GM18505 (cell line): ENCODE measurements at regions not wholly inside any gene's neighbourhood (a gene's known extent, or its start where the extent isn't known, plus 50 kb on each side); places are given as distances from the start of the nearest gene placed in this dataset.

ENCODE experiments used
- ATAC-seq: cut with Tn5 transposase; IDR thresholded peaks from one replicate; pipeline ENCODE4 v1.9.1; 2021; ENCODE audit not compliant: unreplicated experiment
- POLR2A ChIP-seq: IDR thresholded peaks from 4 replicates; pipeline ENCODE4 v1.6.1; 2011; ENCODE audit warnings: borderline replicate concordance; ENCODE audit not compliant: insufficient read depth, insufficient read length; ENCODE audit errors: extremely low read depth

DNA sequence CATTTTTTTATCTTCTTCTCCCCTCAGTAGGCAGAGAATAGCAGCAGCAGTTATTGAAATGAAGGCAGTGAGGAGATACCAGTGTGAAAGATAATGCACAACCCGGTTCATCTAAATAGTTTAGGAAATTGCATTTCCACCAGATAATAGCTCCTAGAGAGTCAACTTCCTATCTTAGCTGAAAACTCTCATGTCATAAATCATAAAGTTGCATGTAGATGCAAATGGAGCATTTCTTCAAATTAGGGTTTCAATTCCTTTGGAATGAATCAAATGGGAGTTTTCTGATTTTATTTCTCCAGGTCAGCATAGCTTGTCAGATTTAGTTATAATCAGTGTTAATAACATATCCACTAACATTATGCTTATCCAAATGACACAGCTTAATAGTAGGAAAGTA, 335.3 kb downstream of the CNTNAP4 start:
- ATAC-seq: no peak
- TF ChIP-seq POLR2A: no peak

DNA sequence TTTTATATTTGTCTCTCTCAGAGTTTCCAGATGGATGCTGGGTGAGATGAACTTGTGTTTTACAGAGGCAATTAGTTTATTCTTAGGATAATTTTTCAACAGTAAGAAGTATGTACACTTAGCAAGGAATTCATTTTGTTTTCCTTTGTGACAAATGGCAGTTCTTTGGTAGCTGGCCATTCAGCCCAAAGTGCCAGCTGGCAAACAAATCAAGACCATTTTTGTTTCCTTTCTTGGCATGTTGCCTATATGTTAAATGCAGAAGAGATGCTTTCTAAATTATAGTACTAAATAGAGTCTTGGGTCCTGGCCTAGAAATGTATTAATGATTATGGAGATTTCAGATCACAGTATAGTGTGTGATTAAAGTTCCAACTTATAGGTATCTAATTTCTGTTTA, 337.1 kb downstream of the CNTNAP4 start:
- TF ChIP-seq POLR2A: no peak
- no peak for ATAC-seq

DNA sequence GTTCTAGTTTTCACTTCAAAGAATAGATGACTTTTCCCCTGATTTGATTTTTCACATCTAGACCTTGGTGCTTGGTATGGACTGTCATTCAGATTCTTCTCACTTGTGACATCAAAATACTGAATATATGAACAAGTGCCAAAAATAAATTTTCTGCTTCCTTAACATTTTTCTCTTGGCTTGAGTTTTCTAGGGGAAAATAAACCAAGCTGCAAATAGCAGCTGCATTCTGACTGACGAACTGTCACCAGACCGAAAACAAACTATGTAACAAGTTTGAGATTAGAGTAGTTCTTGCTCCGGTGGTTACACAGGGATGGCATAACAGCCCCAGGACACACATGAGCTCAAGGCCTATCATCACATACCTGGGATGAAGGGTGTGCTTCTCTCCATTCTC, 345.7 kb downstream of the CNTNAP4 start:
- TF ChIP-seq POLR2A: no peak
- ATAC-seq: no peak

DNA sequence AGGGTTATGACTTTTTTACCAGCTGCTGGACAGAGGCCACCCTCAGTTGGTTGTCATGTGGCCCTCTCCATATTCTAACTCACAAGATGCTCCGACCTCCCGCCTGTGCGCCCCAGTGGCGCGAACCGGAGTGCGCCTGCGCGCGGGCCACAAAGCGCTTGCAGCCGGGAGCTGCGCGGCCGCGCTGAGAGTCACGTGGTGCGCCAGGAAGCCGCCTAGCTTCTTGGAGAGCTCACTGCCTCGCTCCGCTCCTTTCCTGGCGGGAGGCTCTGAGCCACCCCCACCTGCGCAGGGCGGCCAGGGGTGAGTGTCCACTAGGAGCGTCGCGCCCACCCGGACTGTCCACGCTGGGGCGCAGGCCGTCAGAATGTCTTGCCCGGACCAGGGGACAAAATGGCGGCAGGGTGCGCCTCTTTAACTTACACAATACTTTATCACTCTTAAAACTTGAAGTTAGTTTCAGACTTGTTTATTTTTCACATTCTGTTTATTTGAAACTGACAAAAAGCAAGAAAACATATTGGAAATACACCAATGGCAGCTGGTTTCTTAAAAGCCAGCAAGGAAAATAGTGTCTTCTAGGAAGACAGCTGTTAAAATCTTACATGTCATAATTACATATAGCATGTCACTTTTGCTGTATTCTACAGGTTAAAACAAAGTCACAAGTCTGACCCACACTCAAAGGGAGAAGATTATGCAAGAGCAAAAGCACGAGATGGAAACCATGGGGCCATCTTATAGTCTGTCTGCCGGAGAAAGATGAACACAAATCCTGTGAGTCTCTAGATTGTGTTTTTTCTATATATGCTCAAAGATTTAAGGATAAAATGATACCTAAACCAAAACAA, 357.9 kb downstream of the CNTNAP4 start:
- TF ChIP-seq POLR2A: no peak
- no peak for ATAC-seq

DNA sequence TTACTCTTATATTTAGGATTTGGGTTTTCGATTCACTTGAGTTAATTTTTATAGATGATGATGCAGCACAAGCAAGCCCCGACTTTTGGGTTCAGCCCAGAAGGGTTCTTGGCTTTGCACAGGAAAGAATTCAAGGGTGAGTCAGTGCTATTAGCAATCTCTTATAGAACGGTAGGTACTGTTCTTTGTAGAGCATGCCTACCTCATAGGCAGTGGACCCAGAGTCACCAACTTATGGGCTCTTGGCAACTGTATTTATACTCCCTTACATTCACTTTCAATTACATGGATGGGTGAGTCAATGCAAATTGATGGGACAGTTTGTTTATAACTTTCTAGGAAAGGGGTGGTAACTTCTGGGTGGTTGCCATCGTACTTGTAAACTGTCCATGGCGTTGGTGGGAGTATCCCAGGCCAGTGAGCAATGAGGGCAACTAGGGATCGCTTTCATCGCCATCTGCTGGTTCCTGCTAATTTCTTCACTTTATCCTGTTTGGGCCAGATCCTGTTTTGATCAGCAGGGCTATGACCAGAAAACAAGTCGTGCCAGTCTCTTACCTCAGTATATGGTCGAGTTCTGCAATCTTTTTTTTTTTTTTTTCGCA, 362.6 kb downstream of the CNTNAP4 start:
- ATAC-seq: no peak
- TF ChIP-seq POLR2A: no peak

DNA sequence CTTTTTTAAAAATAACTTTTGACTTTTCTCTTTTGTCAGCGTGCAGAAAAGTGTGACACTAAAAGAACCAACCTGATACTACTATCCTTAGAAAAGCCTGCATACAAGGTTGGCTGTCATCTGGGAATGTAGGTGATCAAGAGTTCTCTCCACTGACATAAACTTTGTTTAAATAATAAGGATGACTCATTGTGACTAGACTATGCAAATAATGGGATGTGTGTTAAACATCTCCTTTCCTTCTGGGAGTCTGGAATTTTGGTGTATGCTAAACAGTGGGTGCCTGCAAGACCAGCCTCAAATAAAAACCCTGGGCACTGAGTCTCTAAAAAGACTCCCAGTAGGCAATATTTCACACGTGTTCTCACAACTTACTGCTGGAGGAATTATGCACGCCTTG, 373.4 kb downstream of the CNTNAP4 start:
- ATAC-seq: no peak
- no peak for TF ChIP-seq POLR2A

DNA sequence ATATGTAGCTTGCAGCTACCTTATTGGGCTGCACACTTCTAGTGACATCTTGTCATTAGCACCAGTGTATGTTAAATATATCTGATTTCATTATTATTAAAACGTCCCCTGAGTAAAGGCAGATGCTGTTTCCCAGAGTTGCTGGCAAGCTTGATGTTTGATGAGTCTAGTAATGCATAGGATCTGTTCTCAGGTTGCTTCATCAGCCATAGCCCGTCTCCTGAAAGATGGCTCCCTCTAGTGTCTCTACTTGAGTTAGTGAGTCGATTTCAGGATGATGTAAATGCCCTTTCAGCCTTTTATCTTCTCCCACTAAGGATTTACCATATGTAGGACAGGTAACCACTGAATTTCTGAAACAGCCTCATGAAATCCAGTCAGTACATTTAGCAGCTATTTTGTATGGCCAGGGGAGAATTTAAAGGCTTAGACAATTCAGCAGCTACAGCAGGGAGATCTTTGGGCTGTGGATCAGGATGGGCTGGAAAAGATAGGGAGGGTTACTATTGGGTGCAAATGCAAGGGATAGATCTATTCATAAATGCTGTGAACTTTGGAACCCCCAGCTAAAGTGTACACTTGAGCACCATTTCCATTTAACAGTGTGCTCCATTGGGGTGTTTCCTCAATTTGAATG, 376.3 kb downstream of the CNTNAP4 start:
- TF ChIP-seq POLR2A: no peak
- ATAC-seq: no peak

DNA sequence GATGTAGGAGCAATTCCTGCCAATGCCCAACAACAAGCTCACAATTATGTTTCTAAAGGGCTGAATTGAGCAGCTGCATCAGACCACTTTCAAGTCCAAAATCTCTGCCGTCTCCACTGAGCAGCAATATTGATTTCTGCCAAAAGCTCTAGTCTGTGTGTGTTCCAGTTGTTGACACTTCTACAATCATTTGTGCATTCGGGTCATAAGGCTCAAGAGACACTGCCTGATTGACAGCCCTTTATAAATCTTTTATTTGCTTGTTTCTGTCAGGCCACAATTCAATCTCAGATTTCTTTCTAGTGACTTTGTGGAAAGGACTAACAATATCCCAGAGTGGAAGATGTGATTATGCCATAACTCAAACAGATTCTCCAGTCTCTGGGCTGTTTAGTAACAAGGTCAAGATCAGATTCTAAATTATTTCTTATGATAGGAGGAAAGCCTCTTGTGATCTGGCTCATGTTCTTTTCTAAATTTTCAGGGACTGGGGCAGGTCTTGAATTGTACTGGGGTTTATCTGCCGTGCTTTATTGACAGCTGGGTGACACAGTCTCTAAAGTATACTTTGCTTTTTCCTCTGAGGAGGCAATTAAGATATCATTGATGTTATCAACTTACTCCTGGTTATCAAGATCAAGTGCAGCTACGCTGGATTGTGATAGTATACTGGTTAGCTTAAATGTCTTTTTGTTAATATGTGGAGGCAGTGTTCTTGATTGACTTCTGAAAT, 377.1 kb downstream of the CNTNAP4 start:
- ATAC-seq: no peak
- no peak for TF ChIP-seq POLR2A

DNA sequence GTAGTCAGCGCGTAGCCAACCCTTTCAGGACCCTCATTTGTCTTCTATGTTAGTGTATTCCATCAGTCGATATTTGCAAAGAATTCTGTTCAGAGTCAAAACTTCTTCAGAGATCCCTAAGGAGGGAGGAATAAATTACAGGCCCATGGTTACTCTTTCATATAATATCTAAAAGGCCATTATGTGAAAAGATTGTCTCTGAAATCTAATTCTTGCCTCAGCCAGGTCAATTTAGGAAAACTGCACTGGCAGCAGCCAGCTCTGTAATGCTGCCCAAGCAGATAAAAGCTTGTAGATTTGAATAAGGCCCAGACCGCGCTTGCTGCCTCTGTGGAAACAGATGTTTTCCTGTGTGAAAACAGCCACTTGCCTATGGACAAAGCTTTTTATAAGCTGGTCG, 379.8 kb downstream of the CNTNAP4 start:
- no peak for ATAC-seq
- TF ChIP-seq POLR2A: no peak

DNA sequence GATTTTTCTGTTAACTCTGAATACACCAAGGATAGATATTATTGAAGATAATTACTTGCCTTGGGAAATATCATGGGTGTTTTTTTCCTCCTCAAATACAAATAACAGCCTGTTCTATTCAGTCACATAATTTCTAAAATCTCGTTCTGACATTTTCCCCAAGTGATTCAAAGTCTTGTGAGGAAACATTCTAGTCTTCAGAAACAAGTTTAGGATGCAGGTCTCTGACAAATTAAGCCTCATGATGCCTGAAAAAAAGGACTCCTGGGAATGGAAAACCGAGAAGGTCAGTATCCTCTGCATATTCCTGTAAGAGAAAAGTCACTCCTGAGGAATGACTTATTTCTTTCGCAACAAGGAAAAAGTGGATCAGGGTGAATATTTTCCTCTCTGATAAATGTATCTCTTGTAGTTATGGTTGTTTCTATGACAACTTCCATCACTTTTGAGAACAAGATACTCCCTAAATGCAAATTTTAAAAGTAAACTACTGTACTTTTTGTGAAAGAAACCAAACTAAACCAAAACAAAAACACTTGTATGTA, 384.6 kb downstream of the CNTNAP4 start:
- TF ChIP-seq POLR2A: no peak
- no peak for ATAC-seq

DNA sequence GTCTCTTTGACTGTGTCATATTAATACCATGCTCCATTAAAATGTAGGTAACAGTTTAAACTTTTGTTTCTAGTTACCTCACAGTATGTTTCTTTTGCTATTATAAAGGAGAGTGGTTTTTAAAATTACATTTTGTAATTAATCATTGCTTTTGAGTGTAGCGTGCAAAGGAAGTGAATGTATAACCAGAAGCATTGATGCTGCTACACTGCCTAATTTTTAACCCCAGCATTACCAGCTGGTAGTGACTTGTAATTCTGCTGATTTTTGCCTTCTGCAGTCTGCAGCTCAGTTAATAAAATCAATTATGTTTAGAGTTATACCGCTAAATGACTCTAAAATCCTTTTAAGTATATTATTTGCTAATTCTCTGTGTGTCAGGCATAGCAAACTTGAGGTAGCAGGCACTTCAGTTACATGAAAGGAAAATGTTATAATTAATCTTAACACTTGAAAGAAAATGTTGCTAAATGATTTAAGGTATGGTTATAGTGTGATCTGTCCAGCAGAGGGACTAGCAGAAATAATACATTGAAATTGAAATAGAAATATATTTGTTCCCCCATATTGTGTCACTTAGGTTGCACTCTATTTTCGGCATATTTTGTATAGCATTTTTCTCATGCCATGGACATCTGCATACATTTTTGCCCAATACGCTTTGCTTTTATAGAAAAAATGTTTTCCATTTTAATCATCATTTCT, 388.5 kb downstream of the CNTNAP4 start:
- no peak for ATAC-seq
- no peak for TF ChIP-seq POLR2A

DNA sequence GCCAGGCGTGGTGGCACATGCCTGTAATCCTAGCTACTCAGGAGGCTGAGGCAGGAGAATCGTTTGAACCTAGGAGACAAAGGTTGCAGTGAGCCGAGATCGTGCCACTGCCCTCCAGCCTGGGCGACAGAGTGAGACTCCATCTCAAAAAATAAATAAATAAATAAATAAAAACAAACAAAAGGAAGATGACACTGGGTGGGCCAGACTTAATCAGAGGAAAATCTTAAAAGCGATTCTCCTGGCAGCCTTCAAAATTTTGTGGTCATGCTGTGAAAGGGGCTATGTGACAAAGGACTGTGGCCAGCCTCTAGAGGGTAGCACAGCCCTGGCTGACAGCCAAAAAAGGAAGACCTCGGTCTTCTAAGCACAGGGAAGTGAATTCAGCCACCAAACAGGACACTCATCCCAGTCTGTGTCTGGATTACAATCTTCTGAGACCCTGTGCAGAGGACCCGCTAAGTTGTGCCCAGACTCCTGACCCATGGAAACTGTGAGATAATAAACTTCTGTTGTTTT, 391.1 kb downstream of the CNTNAP4 start:
- TF ChIP-seq POLR2A: no peak
- ATAC-seq: no peak
